ENCODE measurements at regions not wholly inside any gene's neighbourhood (a gene's known extent, or its start where the extent isn't known, plus 50 kb on each side); places are given as distances from the start of the nearest gene placed in this dataset.

DNA sequence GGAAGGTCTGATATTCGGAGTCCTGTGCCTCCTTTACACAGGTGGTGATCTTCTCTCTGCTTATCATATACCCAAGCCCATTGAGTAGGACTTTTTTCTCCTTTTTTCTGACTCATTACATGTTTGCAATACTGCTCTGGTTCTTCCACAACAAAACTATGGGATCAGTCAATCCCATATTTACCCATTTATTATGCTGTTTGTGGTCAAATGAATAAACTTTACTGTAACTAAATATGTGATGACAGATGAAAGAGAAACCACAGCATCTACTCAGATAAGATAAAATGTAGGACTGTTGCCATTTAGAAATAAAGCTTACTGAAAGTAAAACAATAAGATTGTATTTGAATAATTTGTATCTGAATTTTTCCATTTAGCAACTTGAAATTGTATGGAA lies 958.7 kb upstream of the FAT3 start:
- in situ Hi-C loops (cut with MboI; ENCODE audit: low sequenced_read_pairs in 4 of 4): no loop called here
- DNase-seq (no peak), ATAC-seq (no peak)
- intact Hi-C loops (cut with DNase I; ENCODE audit: low total_unique reads): no loop called here
- Histone ChIP-seq H3K27ac (no peak overlapping the region), H3K4me3 (no peak overlapping the region), H3K9me3 (no peaks in the 10 kb centered on the region), H3K4me1 (no peaks in the 10 kb centered on the region), H3K36me3 (no peaks in the 10 kb centered on the region), H3K27me3 (no peaks in the 10 kb centered on the region)
- TF ChIP-seq POLR2A (IDR thresholded peaks at IDR 0.05): no peak
- TF ChIP-seq, protein P1, sequence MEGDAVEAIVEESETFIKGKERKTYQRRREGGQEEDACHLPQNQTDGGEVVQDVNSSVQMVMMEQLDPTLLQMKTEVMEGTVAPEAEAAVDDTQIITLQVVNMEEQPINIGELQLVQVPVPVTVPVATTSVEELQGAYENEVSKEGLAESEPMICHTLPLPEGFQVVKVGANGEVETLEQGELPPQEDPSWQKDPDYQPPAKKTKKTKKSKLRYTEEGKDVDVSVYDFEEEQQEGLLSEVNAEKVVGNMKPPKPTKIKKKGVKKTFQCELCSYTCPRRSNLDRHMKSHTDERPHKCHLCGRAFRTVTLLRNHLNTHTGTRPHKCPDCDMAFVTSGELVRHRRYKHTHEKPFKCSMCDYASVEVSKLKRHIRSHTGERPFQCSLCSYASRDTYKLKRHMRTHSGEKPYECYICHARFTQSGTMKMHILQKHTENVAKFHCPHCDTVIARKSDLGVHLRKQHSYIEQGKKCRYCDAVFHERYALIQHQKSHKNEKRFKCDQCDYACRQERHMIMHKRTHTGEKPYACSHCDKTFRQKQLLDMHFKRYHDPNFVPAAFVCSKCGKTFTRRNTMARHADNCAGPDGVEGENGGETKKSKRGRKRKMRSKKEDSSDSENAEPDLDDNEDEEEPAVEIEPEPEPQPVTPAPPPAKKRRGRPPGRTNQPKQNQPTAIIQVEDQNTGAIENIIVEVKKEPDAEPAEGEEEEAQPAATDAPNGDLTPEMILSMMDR (IDR thresholded peaks at IDR 0.05 in 4 of 5, conservative IDR thresholded peaks at IDR 0.05 in 1 of 5): no peak

DNA sequence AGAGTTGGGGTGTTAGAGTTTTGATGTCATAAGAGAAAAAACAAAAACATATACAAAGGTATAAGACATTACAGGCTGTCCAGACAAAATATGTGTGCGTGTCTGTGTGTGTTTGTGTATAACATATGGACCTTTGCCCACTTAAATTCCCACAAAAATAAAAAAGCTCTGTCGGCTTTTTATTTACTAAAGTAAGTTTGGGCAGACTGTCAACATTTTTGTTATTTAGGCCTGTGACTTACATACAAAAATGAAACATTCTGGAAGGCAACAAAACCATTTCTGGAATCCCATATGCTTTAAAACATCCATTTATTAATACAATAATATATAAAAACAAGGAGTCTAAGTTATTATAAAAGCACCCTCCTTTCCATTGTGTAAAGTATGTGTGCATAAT lies 960.1 kb upstream of the FAT3 start:
- intact Hi-C loops (cut with DNase I; ENCODE audit: low total_unique reads): no loop called here
- in situ Hi-C loops (cut with MboI; ENCODE audit: low sequenced_read_pairs in 4 of 4): no loop called here

DNA sequence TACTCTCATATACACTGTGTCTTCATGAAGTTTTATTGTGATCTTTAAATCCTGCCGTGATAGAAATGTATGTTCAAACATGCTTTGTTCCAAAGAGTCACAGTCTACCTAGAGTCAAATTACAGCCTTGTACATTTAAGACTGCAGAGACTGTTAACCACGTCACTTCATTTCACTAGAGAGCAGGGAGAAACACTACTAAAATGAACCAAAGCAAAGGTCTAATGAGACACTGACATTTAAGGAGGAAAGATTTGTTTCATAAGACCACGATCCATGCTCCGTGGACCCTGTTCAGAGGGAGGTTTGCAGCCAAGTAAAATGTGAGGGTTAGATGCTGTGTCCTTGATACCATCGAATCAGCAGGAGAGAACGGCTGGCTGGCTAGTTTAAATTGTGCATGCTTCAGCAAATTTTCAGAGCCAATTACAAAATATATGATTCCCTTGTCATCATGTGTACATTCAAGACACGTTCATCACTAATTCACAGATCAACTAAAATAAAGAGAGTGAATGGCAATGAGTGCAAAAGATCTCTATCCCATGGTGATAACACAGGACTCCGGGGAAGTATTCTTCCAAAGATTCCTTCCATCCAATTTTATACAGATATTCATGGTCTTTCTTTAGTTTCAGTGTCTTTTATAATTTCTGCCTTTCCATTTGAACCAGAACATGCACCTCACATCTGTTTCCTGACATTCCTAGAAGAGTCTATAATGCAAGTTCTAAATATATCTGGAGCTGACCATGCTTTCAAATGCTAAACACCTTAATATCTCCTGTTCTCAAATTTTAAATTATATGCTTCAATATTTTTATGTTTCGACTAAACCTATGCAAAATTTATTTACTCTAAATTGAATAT lies 960.9 kb upstream of the FAT3 start:
- intact Hi-C loops (cut with DNase I; ENCODE audit: low total_unique reads): no loop called here
- TF ChIP-seq, protein P1 (IDR thresholded peaks at IDR 0.05 in 4 of 5, conservative IDR thresholded peaks at IDR 0.05 in 1 of 5): no peak
- TF ChIP-seq POLR2A (IDR thresholded peaks at IDR 0.05): no peak
- no peaks in the 10 kb centered on the region for H3K4me1 ChIP-seq
- H3K27me3 ChIP-seq: no peaks in the 10 kb centered on the region
- ATAC-seq (no peak), DNase-seq (no peak)
- no peak overlapping the region for H3K4me3 ChIP-seq
- H3K27ac ChIP-seq: no peak overlapping the region
- H3K9me3 ChIP-seq: no peaks in the 10 kb centered on the region
- in situ Hi-C loops (cut with MboI; ENCODE audit: low sequenced_read_pairs in 4 of 4): no loop called here
- H3K36me3 ChIP-seq: no peaks in the 10 kb centered on the region

More for the DNA sequence above, 960.1 kb upstream of the FAT3 start:
- Histone ChIP-seq H3K27me3 (no peaks in the 10 kb centered on the region), H3K9me3 (no peaks in the 10 kb centered on the region), H3K27ac (no peak overlapping the region), H3K36me3 (no peaks in the 10 kb centered on the region), H3K4me3 (no peak overlapping the region), H3K4me1 (no peaks in the 10 kb centered on the region)
- TF ChIP-seq POLR2A (IDR thresholded peaks at IDR 0.05): no peak
- TF ChIP-seq, protein P1 (IDR thresholded peaks at IDR 0.05 in 4 of 5, conservative IDR thresholded peaks at IDR 0.05 in 1 of 5): no peak
- ATAC-seq (no peak), DNase-seq (no peak)

DNA sequence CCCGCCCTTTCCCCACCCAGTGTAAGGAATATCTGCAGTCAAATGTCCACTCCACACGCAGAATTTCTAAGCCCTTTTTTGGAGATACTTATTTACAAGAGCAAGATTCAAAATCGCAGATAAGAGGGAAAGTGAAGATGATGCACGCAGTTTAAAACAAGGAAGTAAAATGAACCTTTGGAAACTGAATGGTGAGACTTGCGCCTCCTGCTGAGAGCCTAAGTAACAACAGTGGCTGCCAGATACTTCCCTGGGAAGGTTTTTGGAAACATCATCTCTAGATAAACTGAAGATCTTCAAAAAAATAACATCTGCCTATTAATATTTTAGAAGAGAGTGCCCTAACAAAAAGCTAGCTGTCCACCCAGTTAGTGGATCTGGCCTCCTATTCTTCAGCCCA lies 963.1 kb upstream of the FAT3 start:
- no peak for TF ChIP-seq POLR2A (IDR thresholded peaks at IDR 0.05)
- TF ChIP-seq, protein P1 (IDR thresholded peaks at IDR 0.05 in 4 of 5, conservative IDR thresholded peaks at IDR 0.05 in 1 of 5): no peak
- no peaks in the 10 kb centered on the region for H3K36me3 ChIP-seq
- in situ Hi-C loops (cut with MboI; ENCODE audit: low sequenced_read_pairs in 4 of 4): no loop called here
- no peak overlapping the region for H3K4me3 ChIP-seq
- no peaks in the 10 kb centered on the region for H3K9me3 ChIP-seq
- no peak overlapping the region for H3K27ac ChIP-seq
- DNase-seq: no peak
- intact Hi-C loops (cut with DNase I; ENCODE audit: low total_unique reads): no loop called here
- ATAC-seq: no peak
- no peaks in the 10 kb centered on the region for H3K27me3 ChIP-seq
- H3K4me1 ChIP-seq: no peaks in the 10 kb centered on the region
